ENCODE measurements at regions not wholly inside any gene's neighbourhood (a gene's known extent, or its start where the extent isn't known, plus 50 kb on each side); places are given as distances from the start of the nearest gene placed in this dataset.

- DNase-seq = no peak
These were observed 66.0 kb upstream of the SLC14A2 start for GRCh38 chr18:45549290-45549689.

GRCh38 chr18:45551142-45551815 is 64.0 kb upstream of the SLC14A2 start:
- peak; percentile 50 for DNase-seq

- DNase-seq = no peak
These were observed 61.4 kb upstream of the SLC14A2 start for GRCh38 chr18:45553723-45554388.

- DNase-seq = peak; percentile 85
These were observed 60.9 kb upstream of the SLC14A2 start for GRCh38 chr18:45554389-45554737.

GRCh38 chr18:45556222-45556621 is 59.1 kb upstream of the SLC14A2 start:
- no peak for DNase-seq

GRCh38 chr18:45557287-45557686 is 58.0 kb upstream of the SLC14A2 start:
- DNase-seq = no peak

GRCh38 chr18:45557779-45558178 is 57.5 kb upstream of the SLC14A2 start:
- no peak for DNase-seq

- DNase-seq = no peak
These were observed 56.0 kb upstream of the SLC14A2 start for GRCh38 chr18:45559258-45559657.

- no peak for DNase-seq
These were observed 54.4 kb upstream of the SLC14A2 start for GRCh38 chr18:45560870-45561269.

- no peak for DNase-seq
These were observed 52.5 kb upstream of the SLC14A2 start for GRCh38 chr18:45562567-45563479.

- DNase-seq = no peak
These were observed 49.9 kb upstream of the SLC14A2 start for GRCh38 chr18:45565280-45565970.

Measured in right forelimb (tissue), 1 donor.